NT2/D1 (cell line): ENCODE measurements at regions not wholly inside any gene's neighbourhood (a gene's known extent, or its start where the extent isn't known, plus 50 kb on each side); places are given as distances from the start of the nearest gene placed in this dataset.

Source experiments
- SUZ12 ChIP-seq: IDR thresholded peaks from 2 replicates; pipeline ENCODE4 v1.6.1; 2011; ENCODE audit not compliant: insufficient read length, insufficient read depth; ENCODE audit errors: extremely low read depth
- YY1 ChIP-seq: IDR thresholded peaks from 2 replicates; pipeline ENCODE4 v1.6.1; 2011; ENCODE audit not compliant: insufficient read length, insufficient read depth
- ZNF274 ChIP-seq: IDR thresholded peaks from 2 replicates; pipeline ENCODE4 v1.6.1; 2011; ENCODE audit warnings: mild to moderate bottlenecking, low read depth, low read length

DNA sequence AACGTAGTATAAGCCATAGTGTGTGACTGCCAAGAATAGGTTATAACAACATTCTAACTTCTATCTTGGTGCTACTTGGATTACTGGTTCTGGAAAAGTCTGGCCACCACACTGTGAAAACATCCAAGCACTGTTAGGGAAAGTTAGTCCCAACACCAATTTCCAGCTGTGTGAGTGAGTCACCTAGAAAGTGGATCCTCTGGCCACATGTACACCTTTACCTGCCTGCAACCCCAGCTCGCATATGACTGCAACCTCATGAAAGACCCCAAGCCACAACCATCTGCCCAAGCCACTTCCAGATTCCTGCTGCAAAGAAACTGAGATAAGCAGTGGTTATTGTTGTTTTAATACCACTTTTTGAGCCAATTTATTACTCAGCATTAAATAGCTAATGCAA is 404.5 kb downstream of the KCTD12 start:
- TF ChIP-seq ZNF274 = no peak
- no peak for TF ChIP-seq YY1
- no peak for TF ChIP-seq SUZ12
